Large intestine (tissue), 3 donors: ENCODE measurements at regions not wholly inside any gene's neighbourhood (a gene's known extent, or its start where the extent isn't known, plus 50 kb on each side); places are given as distances from the start of the nearest gene placed in this dataset.

Experiments used
- DNase-seq, 2 donors: peaks; one replicate each; pipeline versions ENCODE4 v3.0.0 to v3.0.0-alpha.2; 2013
- H3K27ac ChIP-seq: one replicate; pipeline ENCODE4 v1.5.1; 2013; ENCODE audit warnings: low read length
- H3K27me3 ChIP-seq: 2 replicates; pipeline ENCODE4 v1.6.1; 2013; ENCODE audit warnings: low read length; ENCODE audit not compliant: control insufficient read depth, insufficient read depth
- H3K36me3 ChIP-seq: 2 replicates; pipeline ENCODE4 v1.6.1; 2013; ENCODE audit warnings: low read length; ENCODE audit not compliant: control insufficient read depth, insufficient read depth
- H3K4me1 ChIP-seq: one replicate; pipeline ENCODE4 v1.6.1; 2013; ENCODE audit warnings: low read length; ENCODE audit not compliant: control insufficient read depth, insufficient read depth
- H3K4me3 ChIP-seq: one replicate; pipeline ENCODE4 v1.5.1; 2013; ENCODE audit warnings: low read length
- H3K9me3 ChIP-seq: one replicate; pipeline ENCODE4 v1.6.1; 2013; ENCODE audit warnings: mild to moderate bottlenecking, low read depth, low read length, moderate library complexity; ENCODE audit not compliant: control insufficient read depth
- WGBS: methylation state at CpG from one replicate; pipeline ENCODE4 v1.1.5; 2013; ENCODE audit warnings: low lambda C conversion rate; ENCODE audit not compliant: insufficient coverage; 5-methylcytosine and 5-hydroxymethylcytosine counted together

- H3K4me3 ChIP-seq: no peak overlapping the region
- H3K36me3 ChIP-seq: no peaks in the 10 kb centered on the region
- no peak for DNase-seq
- no peaks in the 10 kb centered on the region for H3K4me1 ChIP-seq
- peaks cover 17% of the 10 kb centered on the region for H3K27me3 ChIP-seq
- no peaks in the 10 kb centered on the region for H3K9me3 ChIP-seq
- no peak overlapping the region for H3K27ac ChIP-seq
Observed at GRCh38 chr5:114060866-114061265, 301.0 kb upstream of the KCNN2 start.

- Histone ChIP-seq H3K27me3 (no peaks in the 10 kb centered on the region), H3K4me3 (no peak overlapping the region), H3K9me3 (no peaks in the 10 kb centered on the region), H3K36me3 (no peaks in the 10 kb centered on the region), H3K4me1 (no peaks in the 10 kb centered on the region), H3K27ac (no peak overlapping the region)
- DNase-seq: no peak
Observed at GRCh38 chr5:114062932-114063867, 298.7 kb upstream of the KCNN2 start.

GRCh38 chr5:114065912-114066311 is 296.0 kb upstream of the KCNN2 start:
- no peak overlapping the region for H3K4me3 ChIP-seq
- no peaks in the 10 kb centered on the region for H3K36me3 ChIP-seq
- no peaks in the 10 kb centered on the region for H3K9me3 ChIP-seq
- WGBS: no CpG with 5 or more reads among the region's 1 CpG
- no peak for DNase-seq
- no peaks in the 10 kb centered on the region for H3K27me3 ChIP-seq
- H3K4me1 ChIP-seq: no peaks in the 10 kb centered on the region
- H3K27ac ChIP-seq: no peak overlapping the region

- Histone ChIP-seq H3K4me3 (no peak overlapping the region), H3K9me3 (no peaks in the 10 kb centered on the region), H3K27me3 (no peaks in the 10 kb centered on the region), H3K27ac (no peak overlapping the region), H3K36me3 (no peaks in the 10 kb centered on the region), H3K4me1 (no peaks in the 10 kb centered on the region)
- DNase-seq: no peak
- 53% methylated on average over 3 of the region's 7 CpGs for WGBS
Observed at GRCh38 chr5:114070093-114070722, 291.7 kb upstream of the KCNN2 start.

GRCh38 chr5:114089259-114089658 is 272.6 kb upstream of the KCNN2 start:
- Histone ChIP-seq H3K36me3 (no peaks in the 10 kb centered on the region), H3K9me3 (peaks cover 10% of the 10 kb centered on the region), H3K27me3 (no peaks in the 10 kb centered on the region), H3K4me1 (no peaks in the 10 kb centered on the region), H3K4me3 (no peak overlapping the region), H3K27ac (no peak overlapping the region)
- 40% methylated on average over 3 of the region's 4 CpGs for WGBS
- DNase-seq: no peak

GRCh38 chr5:114097570-114097969 is 264.3 kb upstream of the KCNN2 start:
- no peak for DNase-seq
- no peaks in the 10 kb centered on the region for H3K4me1 ChIP-seq
- WGBS: 93% methylated on average over 2 of the region's 2 CpGs
- H3K27me3 ChIP-seq: no peaks in the 10 kb centered on the region
- no peaks in the 10 kb centered on the region for H3K36me3 ChIP-seq
- no peak overlapping the region for H3K4me3 ChIP-seq
- H3K9me3 ChIP-seq: peaks cover 2% of the 10 kb centered on the region
- H3K27ac ChIP-seq: no peak overlapping the region

GRCh38 chr5:114099161-114099560 is 262.7 kb upstream of the KCNN2 start:
- no CpG with 5 or more reads among the region's 2 CpGs for WGBS
- DNase-seq: no peak
- H3K36me3 ChIP-seq: no peaks in the 10 kb centered on the region
- no peak overlapping the region for H3K27ac ChIP-seq
- no peaks in the 10 kb centered on the region for H3K9me3 ChIP-seq
- no peaks in the 10 kb centered on the region for H3K4me1 ChIP-seq
- H3K27me3 ChIP-seq: no peaks in the 10 kb centered on the region
- H3K4me3 ChIP-seq: no peak overlapping the region

GRCh38 chr5:114101153-114101552 is 260.7 kb upstream of the KCNN2 start:
- Histone ChIP-seq H3K9me3 (no peaks in the 10 kb centered on the region), H3K27me3 (no peaks in the 10 kb centered on the region), H3K4me3 (no peak overlapping the region), H3K4me1 (no peaks in the 10 kb centered on the region), H3K27ac (no peak overlapping the region), H3K36me3 (no peaks in the 10 kb centered on the region)
- no peak for DNase-seq
- WGBS: 63% methylated on average over 2 of the region's 3 CpGs

- no peaks in the 10 kb centered on the region for H3K36me3 ChIP-seq
- DNase-seq: no peak
- H3K27me3 ChIP-seq: no peaks in the 10 kb centered on the region
- WGBS: no CpG with 5 or more reads among the region's 1 CpG
- H3K4me3 ChIP-seq: no peak overlapping the region
- H3K4me1 ChIP-seq: no peaks in the 10 kb centered on the region
- no peaks in the 10 kb centered on the region for H3K9me3 ChIP-seq
- no peak overlapping the region for H3K27ac ChIP-seq
Observed at GRCh38 chr5:114113604-114114003, 248.3 kb upstream of the KCNN2 start.

GRCh38 chr5:114116981-114117380 is 244.9 kb upstream of the KCNN2 start:
- Histone ChIP-seq H3K9me3 (no peaks in the 10 kb centered on the region), H3K4me1 (no peaks in the 10 kb centered on the region), H3K27ac (no peak overlapping the region), H3K4me3 (no peak overlapping the region), H3K27me3 (no peaks in the 10 kb centered on the region), H3K36me3 (no peaks in the 10 kb centered on the region)
- no peak for DNase-seq
- WGBS: no CpG with 5 or more reads among the region's 4 CpGs

GRCh38 chr5:114118511-114118910 is 243.4 kb upstream of the KCNN2 start:
- H3K27me3 ChIP-seq: no peaks in the 10 kb centered on the region
- no CpG with 5 or more reads among the region's 1 CpG for WGBS

More at GRCh38 chr5:114118511-114118910, 243.4 kb upstream of the KCNN2 start:
- DNase-seq: no peak
- H3K27ac ChIP-seq: no peak overlapping the region
- no peak overlapping the region for H3K4me3 ChIP-seq
- H3K36me3 ChIP-seq: no peaks in the 10 kb centered on the region
- no peaks in the 10 kb centered on the region for H3K9me3 ChIP-seq
- no peaks in the 10 kb centered on the region for H3K4me1 ChIP-seq
